A204.1 (cell line): ENCODE measurements at regions not wholly inside any gene's neighbourhood (a gene's known extent, or its start where the extent isn't known, plus 50 kb on each side); places are given as distances from the start of the nearest gene placed in this dataset.
A peak's percentile ranks its signal among the peaks of the same experiment; 100 is the strongest.

Experiments
- FAIRE-seq: peaks from 2 replicates; lab custom pipeline; 2012; peaks lifted over from hg19 to GRCh38; lab: Jason Lieb, UNC

DNA sequence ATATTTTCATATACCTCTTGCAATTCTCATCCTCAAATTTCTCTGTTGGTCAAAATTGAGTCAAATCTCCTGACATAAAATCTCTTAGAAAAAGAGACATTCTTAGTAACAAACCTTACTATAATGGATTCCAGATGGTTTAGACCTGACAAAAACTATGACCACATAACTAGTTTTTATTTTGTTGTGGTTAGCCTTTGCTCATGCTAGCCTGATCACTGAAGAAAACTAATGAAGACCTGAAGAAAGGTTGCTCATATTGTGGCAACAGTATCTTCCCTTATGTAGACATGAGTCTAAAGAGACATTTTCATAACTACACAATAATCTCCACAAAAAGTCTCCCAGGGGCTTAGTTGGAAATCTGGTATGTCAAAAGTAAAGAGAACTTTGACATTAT is 274.1 kb upstream of the TMEM161B start:
- FAIRE-seq, result no peak

GRCh38 chr5:88540471-88541115 is 271.9 kb upstream of the TMEM161B start:
- no peak for FAIRE-seq

DNA sequence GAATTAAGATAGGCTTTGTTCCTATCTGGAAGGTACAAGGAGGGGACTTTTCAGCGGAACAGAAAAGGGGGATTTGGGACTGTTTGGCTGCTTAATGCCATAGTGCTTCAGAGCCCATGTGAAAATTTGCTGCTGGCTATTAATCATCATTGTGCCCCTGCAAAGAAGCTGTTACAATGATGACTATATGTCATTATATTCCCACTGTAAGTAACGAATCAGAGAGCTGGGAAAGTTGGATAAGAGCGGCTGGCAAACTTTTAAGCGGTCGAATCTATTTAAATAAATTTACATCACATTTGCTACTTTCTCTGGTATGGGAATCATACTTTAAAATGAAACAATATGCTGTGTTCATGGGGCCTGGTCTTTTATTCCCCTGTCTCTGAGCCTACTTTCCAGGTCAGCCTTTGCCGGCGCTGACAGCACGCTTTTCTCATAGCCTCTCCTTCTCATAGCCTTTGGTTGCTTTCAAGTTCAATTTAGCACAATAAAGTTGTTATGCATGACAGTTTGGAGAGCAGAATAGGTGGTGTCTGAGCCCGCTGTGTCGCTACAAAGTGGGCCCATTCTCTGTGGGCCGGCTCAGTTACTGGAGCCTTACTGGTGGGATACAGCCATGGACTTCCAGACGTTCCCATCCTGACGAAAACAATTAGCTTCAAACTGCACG is 271.2 kb upstream of the TMEM161B start:
- FAIRE-seq, result no peak

DNA sequence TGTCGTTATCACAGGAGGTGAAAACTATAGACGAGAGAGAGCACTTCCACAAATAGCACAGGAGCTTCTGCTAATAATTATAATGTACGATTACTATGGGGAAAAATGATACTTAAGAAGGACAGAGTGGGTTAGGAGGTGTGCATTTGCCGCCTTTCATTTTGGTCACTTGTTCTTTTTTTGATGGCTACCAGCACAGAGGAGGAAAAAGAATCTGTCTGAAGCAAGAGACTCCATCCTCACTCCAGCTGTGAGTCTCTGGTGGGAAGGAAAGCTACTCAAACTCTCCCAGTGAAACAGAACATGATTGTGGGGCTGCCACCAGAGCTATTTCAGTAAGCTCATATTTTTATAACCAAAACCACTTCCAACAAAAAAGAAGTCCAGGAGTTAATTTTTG is 270.4 kb upstream of the TMEM161B start:
- FAIRE-seq, result no peak

GRCh38 chr5:88536146-88536545 is 267.5 kb upstream of the TMEM161B start:
- no peak for FAIRE-seq

DNA sequence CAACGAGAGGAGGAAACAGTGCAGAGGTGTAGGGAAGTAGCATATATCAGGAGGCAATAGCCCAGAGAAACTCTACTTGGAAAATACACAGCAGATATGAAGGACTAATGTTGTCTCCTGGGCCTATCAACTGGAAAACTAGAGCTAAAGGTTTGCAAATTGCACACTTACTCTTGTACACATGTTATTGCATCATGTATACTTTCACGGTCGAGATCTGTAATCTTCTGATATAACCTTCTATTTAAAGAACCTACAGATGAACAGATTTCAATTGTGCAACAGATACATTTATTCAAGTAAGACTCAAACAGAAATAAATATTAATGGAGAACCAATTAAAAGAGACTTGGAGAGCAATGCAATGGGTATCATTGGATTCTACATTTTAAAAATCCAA is 256.3 kb upstream of the TMEM161B start:
- FAIRE-seq, result no peak

- no peak for FAIRE-seq
These were observed 250.4 kb upstream of the TMEM161B start for GRCh38 chr5:88519066-88519465.

DNA sequence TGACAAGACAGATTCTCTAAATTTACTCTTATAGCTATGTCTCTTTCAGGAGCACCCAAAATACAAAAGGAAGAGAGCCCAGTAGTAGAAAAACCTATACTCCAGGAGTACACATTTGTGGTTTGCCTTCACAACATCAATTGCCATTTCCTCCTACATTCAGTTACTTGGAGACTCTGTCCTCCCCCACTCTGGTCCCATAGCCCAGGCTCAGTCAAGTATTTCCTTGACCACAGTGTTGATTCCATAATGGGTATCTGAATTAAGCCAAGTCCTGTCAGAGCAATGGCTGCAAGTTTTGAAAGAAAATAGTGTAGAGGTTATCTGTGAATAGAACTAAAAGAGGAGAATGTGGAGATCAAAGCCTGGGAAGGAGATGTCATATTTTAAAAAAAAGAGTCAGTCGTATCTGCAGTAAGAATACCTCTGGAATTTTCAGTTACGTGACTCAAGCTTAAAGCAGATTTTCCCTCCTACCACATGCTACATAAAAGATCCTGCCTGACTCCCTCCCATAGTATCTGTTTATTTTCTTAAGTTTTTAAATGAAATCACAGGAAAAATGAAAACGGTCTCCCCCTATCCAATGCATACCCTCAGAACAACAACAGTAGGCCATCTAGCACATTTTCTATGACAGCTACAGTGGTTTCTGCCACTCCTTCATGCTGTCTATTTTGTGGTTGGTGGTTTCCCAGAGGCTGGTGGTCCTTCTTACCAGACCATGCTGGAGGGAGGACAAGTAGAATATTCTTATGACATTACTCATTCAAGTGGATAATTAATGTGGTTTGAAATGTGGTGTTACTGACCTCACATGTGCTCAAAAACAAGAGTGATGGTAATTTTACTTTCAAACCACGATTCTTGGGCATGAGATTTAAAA is 249.7 kb upstream of the TMEM161B start:
- no peak for FAIRE-seq

DNA sequence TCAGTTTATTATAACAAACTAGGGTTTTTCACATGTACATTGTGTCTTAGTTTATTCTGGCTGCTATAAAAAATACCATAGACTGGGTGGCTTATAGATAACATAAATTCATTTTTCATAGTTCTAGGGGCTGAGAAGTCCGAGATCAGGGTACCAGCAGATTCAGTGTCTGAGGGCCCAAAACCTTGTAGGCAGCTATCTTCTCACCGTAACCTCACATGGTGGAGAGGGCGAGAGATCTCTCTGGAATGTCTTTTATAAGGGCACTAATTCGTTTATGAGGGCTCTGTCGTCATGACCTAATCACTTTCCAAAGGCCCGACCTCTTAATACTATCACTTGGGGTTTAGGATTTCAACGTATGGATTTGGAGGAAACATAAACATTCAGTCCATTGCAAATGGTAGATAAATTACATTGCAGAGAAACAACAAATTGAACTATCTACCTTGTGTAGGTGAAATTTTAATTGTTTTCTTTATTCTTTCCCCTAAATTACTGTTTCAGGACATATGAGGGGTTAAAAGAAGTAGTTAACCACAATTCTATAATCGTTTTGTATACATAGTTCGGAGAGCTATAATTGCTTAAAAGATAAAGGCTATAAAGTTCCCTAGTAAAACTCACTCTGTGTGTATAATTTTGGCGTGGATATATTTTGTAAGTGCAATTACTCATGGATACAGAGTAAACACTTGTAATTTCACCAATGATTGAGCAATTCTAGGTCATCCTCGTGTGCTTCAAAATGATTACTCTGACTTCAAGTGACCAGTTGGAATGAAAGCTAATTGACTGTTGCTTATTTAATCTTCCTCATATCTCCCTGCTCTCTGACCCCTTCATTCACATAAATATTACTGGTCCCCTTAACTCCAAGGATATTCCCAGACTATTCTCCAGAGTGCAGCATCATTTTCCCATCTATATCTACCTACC is 247.5 kb upstream of the TMEM161B start:
- FAIRE-seq, result no peak

GRCh38 chr5:88515068-88515467 is 246.4 kb upstream of the TMEM161B start:
- no peak for FAIRE-seq

DNA sequence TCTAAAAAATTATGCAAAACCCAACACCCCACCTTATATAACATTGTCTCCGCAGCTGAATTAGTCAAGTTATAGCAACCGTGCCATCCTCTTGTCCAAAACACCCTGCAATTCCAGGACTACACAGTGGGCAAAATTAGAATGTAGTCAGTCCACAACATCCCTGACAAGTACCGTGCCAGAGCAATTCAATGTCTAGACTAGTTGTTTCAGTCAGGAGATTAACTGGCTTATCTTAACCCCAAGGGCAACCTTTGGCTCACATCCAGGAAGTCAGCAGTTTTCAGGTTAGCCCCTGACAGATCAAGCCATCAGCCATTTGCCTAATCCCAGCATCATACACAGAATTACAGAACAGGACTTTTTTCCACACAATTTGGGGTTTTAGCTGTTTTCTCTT is 240.8 kb upstream of the TMEM161B start:
- FAIRE-seq, result no peak

DNA sequence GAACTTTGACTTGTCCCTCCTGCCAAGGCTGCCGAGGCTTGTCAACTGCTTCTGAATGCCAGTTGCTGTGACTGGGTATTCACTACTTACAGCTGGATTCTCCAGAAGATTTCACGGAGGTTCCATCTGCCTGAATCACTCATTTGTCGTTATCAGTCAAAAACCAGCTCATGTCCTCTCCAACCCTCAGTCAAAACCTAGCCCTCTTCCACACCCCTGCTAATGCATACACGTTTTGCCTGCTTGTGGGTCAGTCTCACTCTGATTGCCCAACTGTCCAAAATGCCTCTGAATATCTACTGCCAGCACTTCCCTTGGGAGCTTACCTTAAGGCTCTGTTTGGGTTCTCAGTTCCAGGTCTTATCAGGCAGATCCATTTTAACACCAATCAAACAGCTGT is 238.6 kb upstream of the TMEM161B start:
- FAIRE-seq, result no peak

GRCh38 chr5:88503406-88503805 is 234.8 kb upstream of the TMEM161B start:
- no peak for FAIRE-seq

DNA sequence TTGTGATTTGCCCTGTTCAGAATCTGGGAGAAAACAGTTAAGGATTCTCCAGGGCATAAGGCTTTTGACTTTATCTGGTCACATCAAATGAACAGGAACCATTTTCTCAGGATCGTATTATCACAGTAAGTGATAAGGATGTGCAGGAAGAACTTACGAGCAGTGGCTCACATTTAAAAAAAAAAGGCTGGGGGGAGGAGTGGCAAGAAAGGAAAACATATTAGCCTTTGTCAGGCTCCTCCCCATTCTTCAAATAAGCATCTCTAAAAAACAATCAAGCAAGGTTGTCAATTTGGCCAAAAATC is 234.3 kb upstream of the TMEM161B start:
- no peak for FAIRE-seq

DNA sequence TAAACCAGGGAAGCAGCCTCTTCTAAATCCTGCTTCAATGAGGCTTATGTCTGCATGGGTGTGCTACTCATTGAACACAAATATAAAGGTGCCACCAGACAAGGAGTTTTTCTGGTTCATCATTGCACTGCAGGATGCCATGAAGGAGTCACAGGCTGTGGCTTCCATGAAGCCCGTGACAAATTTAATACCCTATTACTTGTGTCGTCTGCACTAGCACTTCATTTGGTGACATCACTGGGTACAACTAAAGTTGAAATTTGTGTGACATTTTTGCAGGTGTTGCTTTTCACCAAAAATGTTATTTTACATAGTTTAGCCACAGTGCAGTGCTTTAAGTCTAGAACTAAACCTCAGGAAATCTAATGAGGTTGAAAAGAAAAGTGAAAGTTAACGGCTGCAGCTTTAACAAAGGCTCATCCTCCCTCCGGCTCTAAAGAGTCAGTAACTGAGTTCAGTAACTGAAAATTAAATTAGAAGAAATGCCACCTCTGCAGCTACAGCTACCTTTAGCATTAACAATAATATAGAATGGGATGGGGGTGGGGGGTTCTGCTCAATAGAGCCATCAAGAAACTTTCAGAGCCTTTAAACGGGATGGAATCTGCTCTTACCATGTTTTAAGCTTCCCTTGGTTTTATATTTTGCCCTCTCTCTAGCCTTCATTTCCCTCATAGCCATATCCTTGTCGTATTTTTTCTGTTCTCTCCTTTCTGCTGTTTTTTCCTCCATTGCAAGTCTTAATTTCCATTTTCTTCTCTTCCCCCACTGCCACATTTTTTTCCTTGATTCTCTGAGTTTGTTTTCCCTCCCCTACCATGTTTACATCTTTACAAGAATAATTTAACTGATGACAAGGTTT is 233.8 kb upstream of the TMEM161B start:
- peak; percentile 43 for FAIRE-seq

GRCh38 chr5:88495810-88496209 is 227.2 kb upstream of the TMEM161B start:
- no peak for FAIRE-seq

- FAIRE-seq, result no peak
These were observed 222.2 kb upstream of the TMEM161B start for GRCh38 chr5:88490874-88491273.

DNA sequence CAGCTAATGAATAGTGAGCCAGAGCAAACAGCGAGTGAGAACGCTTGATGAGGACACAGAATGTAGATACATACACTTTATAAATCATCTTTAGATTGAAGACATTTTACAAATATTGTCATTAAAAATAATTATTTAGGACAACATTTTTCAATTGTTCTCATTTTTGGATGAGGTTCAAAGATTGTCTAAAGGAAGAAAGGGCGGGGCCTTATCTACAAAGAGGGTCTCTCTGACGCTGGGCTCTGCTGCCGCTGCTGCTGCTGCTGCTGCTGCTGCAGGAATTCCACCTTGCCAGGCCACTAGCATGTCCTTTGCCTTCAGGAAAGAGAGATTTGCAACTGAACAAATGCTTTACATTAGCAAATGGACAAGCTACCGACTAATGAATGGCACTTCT is 220.7 kb upstream of the TMEM161B start:
- FAIRE-seq, result no peak

DNA sequence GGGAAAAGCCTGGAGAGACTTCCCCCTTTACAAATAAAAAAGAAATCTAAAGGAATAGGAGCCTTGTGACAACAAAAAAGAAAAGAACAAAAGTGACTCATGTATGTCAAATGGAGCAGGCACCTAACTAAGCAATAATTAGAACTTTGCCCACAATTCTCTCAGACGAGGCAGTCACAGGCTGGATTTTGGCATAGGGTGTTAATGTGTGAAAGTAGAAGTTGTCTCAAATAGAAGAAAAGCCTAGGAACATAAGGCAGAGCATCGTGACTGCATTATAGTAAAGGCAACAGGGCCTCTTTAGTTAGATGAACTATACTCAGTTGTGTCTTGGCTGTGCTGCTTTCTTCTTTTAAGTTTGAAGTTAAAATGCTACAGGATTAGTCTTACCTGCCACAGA is 219.9 kb upstream of the TMEM161B start:
- FAIRE-seq, result no peak

- no peak for FAIRE-seq
These were observed 219.5 kb upstream of the TMEM161B start for GRCh38 chr5:88488130-88488529.

DNA sequence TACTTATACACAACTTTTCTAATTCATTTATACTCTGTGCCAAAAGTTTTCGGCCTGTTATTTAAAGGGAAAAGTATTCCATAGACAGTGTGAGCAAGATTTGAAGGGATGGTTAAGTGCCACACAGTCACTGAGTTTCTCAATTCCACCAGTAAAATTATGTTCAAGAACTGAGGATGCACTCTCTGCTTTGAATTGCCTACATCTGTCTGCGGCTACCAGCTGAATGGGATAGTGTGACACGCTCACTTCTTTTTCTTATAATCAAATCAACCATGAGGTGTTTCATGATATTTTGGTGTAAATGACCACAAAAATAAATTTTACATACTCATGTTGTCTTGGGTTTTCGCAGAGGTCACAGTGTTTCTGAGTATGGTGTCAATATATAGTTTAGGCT is 218.4 kb upstream of the TMEM161B start:
- FAIRE-seq, result no peak
